GM19324 (cell line): ENCODE measurements at regions not wholly inside any gene's neighbourhood (a gene's known extent, or its start where the extent isn't known, plus 50 kb on each side); places are given as distances from the start of the nearest gene placed in this dataset.

ENCODE experiments used
- ATAC-seq: cut with Tn5 transposase; IDR thresholded peaks from one replicate; pipeline ENCODE4 v1.9.1; 2021; ENCODE audit warnings: mild to moderate bottlenecking, moderate library complexity; ENCODE audit not compliant: unreplicated experiment, low FRiP score

- no peak for ATAC-seq
Measured at GRCh38 chr2:2715036-2715818, 384.2 kb upstream of the MYT1L start.

GRCh38 chr2:2714408-2714807 is 383.3 kb upstream of the MYT1L start:
- no peak for ATAC-seq

GRCh38 chr2:2709431-2709770 is 378.3 kb upstream of the MYT1L start:
- ATAC-seq: no peak

- no peak for ATAC-seq
Measured at GRCh38 chr2:2708575-2709430, 377.7 kb upstream of the MYT1L start.

- no peak for ATAC-seq
Measured at GRCh38 chr2:2707206-2707991, 376.3 kb upstream of the MYT1L start.

- no peak for ATAC-seq
Measured at GRCh38 chr2:2706306-2706705, 375.2 kb upstream of the MYT1L start.

- no peak for ATAC-seq
Measured at GRCh38 chr2:2705871-2706270, 374.8 kb upstream of the MYT1L start.

- no peak for ATAC-seq
Measured at GRCh38 chr2:2704428-2705090, 373.5 kb upstream of the MYT1L start.

GRCh38 chr2:2703762-2704427 is 372.8 kb upstream of the MYT1L start:
- no peak for ATAC-seq

- ATAC-seq: no peak
Measured at GRCh38 chr2:2703172-2703571, 372.1 kb upstream of the MYT1L start.

GRCh38 chr2:2702385-2702784 is 371.3 kb upstream of the MYT1L start:
- no peak for ATAC-seq

GRCh38 chr2:2701813-2702212 is 370.7 kb upstream of the MYT1L start:
- ATAC-seq: no peak

GRCh38 chr2:2701176-2701781 is 370.2 kb upstream of the MYT1L start:
- no peak for ATAC-seq

GRCh38 chr2:2699121-2699505 is 368.0 kb upstream of the MYT1L start:
- no peak for ATAC-seq

GRCh38 chr2:2698182-2699120 is 367.4 kb upstream of the MYT1L start:
- ATAC-seq: no peak

- no peak for ATAC-seq
Measured at GRCh38 chr2:2696733-2697455, 365.8 kb upstream of the MYT1L start.

GRCh38 chr2:2696325-2696724 is 365.2 kb upstream of the MYT1L start:
- no peak for ATAC-seq

GRCh38 chr2:2694746-2695145 is 363.7 kb upstream of the MYT1L start:
- no peak for ATAC-seq
